ENCODE measurements at regions not wholly inside any gene's neighbourhood (a gene's known extent, or its start where the extent isn't known, plus 50 kb on each side); places are given as distances from the start of the nearest gene placed in this dataset.

DNA sequence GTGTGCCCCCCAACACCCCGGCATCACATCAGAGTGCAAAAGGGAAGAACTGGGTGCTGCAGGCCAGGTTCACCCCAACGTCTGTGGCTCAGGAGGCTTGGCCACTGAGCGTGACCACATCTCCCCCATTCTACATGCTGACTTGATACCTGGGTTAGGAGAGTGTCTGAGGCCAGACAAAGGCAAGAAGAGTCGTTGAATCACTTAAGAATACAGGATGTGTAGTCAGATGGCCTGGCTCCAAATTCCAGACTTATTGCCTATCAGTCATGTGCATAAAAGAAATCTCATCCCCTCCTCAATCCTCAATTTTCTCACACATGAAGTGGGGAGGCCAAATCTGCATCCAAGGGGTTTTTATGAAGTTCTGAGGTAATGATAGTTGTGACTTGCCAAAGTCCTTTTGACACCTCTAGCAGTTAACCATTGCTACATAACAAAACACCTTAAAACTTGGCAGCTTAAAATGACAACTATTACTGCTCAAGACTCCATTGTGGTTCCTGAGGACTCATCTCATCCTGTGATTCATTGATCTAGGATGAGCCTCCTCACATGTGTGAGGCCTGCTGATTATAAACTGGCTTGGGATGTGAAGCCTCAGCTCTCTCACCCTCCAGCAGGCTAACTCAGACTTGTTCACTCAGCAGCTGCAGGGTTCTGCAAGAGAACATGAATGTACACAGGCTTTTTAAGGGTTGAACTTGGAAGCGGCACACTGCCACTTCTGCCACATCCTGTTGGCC, 138.8 kb upstream of the TLE3 start:
- Histone ChIP-seq H2BK120ac (ENCODE audit: low read depth, low read length) (no peak overlapping the region), H2BK5ac (ENCODE audit: low read depth, low read length, poor library complexity, severe bottlenecking) (no peak overlapping the region), H2BK15ac (ENCODE audit: low read depth, low read length) (no peak overlapping the region), H3K9me3 (ENCODE audit: control insufficient read depth, insufficient read depth, low read length) (no peaks in the 10 kb centered on the region), H4K20me1 (ENCODE audit: insufficient read depth, low read length) (no peaks in the 10 kb centered on the region), H3K23ac (ENCODE audit: low read depth, low read length) (no peak overlapping the region), H4K8ac (ENCODE audit: low read depth in 2 of 2, low read length in 2 of 2) (no peak overlapping the region), H3K56ac (ENCODE audit: extremely low read depth, insufficient read depth, low read length) (no peak overlapping the region), H2AFZ (replicated peaks; ENCODE audit: low read length, poor library complexity) (no peak overlapping the region), H3K14ac (replicated peaks; ENCODE audit: low read depth, low read length) (no peak overlapping the region), H3K9me1 (ENCODE audit: insufficient read depth, low read length) (no peaks in the 10 kb centered on the region), H4K5ac (ENCODE audit: low read depth, low read length) (no peak overlapping the region), H3K9ac (ENCODE audit: low read depth, low read length) (no peak overlapping the region), H3K4me3 (ENCODE audit: insufficient read depth, low read depth, low read length) (no peak overlapping the region), H3K36me3 (ENCODE audit: control insufficient read depth, insufficient read depth, low read length) (no peaks in the 10 kb centered on the region), H3K27me3 (ENCODE audit: control insufficient read depth, insufficient read depth, low read length) (peaks cover 26% of the 10 kb centered on the region), H3K18ac (ENCODE audit: low read depth, low read length) (no peak overlapping the region), H2AK9ac (replicated peaks; ENCODE audit: low read depth, low read length, poor library complexity) (no peak overlapping the region), H3K4me2 (ENCODE audit: low read depth, low read length) (no peak overlapping the region), H3K4me1 (ENCODE audit: control insufficient read depth, insufficient read depth, low read length) (peaks cover 2% of the 10 kb centered on the region; the same call in 1 of the 2 replicates), H3K27ac (ENCODE audit: insufficient read depth, low read length) (no peak overlapping the region), H3K79me1 (ENCODE audit: low read depth in 1 of 2, low read length in 2 of 2) (no peaks in the 10 kb centered on the region), H4K91ac (ENCODE audit: insufficient read depth, low read depth, low read length) (no peak overlapping the region), H2AK5ac (ENCODE audit: low read depth, low read length) (no peak overlapping the region; the same call in 1 of the 2 replicates), H2BK20ac (ENCODE audit: low read depth, low read length) (no peak overlapping the region), H3K4ac (ENCODE audit: low read depth, low read length) (no peak overlapping the region)
- intact Hi-C loops (cut with micrococcal nuclease) (no loop called here), in situ Hi-C loops (cut with MboI; ENCODE audit: low sequenced_read_pairs) (no loop called here), dilution Hi-C loops (cut with HindIII; ENCODE audit: low sequenced_read_pairs, unreplicated experiment) (no loop called here)
- DNase-seq = peak; percentile 81
- ATAC-seq (ENCODE audit: low read depth) = peak; percentile 60; the same call in 1 of the 2 replicates
- CTCF ChIA-PET = no interaction called here
- POLR2A ChIA-PET (ENCODE audit: unreplicated experiment) = no interaction called here
- WGBS, 2 experiments (ENCODE audit: extremely low coverage in 2 of 2, insufficient read length in 1 of 2) = no CpG with 5 or more reads among the region's 5 CpGs
- no peak for TF ChIP-seq RCOR1 (IDR thresholded peaks at IDR 0.05; ENCODE audit: insufficient replicate concordance, low read length)
- TF ChIP-seq FOS (IDR thresholded peaks at IDR 0.05; ENCODE audit: low read depth, low read length) = no peak
- no peak for TF ChIP-seq MAZ (IDR thresholded peaks at IDR 0.05; ENCODE audit: borderline replicate concordance, low read depth, low read length)
- no peak for TF ChIP-seq CEBPB (IDR thresholded peaks at IDR 0.05; ENCODE audit: low read depth, low read length)
- TF ChIP-seq RAD21 (IDR thresholded peaks at IDR 0.05; ENCODE audit: low read length) = no peak
- no peak for TF ChIP-seq NFE2L2 (IDR thresholded peaks at IDR 0.05; ENCODE audit: low read depth, low read length)
- TF ChIP-seq RFX5 (IDR thresholded peaks at IDR 0.05; ENCODE audit: low read depth, low read length) = no peak
- TF ChIP-seq, protein P1, sequence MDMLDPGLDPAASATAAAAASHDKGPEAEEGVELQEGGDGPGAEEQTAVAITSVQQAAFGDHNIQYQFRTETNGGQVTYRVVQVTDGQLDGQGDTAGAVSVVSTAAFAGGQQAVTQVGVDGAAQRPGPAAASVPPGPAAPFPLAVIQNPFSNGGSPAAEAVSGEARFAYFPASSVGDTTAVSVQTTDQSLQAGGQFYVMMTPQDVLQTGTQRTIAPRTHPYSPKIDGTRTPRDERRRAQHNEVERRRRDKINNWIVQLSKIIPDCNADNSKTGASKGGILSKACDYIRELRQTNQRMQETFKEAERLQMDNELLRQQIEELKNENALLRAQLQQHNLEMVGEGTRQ (IDR thresholded peaks at IDR 0.05; ENCODE audit: low read depth, low read length) = no peak
- TF ChIP-seq POLR2A (IDR thresholded peaks at IDR 0.05; ENCODE audit: low read depth, low read length) = no peak
- no peak for TF ChIP-seq MAFK (IDR thresholded peaks at IDR 0.05; ENCODE audit: low read depth, low read length)
- no peak for TF ChIP-seq CTCF (conservative IDR thresholded peaks at IDR 0.05; ENCODE audit: low read depth, low read length)
- no peak for TF ChIP-seq CHD1 (IDR thresholded peaks at IDR 0.05; ENCODE audit: low read depth, low read length)
- TF ChIP-seq, protein P2, sequence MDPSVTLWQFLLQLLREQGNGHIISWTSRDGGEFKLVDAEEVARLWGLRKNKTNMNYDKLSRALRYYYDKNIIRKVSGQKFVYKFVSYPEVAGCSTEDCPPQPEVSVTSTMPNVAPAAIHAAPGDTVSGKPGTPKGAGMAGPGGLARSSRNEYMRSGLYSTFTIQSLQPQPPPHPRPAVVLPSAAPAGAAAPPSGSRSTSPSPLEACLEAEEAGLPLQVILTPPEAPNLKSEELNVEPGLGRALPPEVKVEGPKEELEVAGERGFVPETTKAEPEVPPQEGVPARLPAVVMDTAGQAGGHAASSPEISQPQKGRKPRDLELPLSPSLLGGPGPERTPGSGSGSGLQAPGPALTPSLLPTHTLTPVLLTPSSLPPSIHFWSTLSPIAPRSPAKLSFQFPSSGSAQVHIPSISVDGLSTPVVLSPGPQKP (IDR thresholded peaks at IDR 0.05; ENCODE audit: borderline replicate concordance, low read depth, low read length) = no peak
- no peak for TF ChIP-seq SMC3 (IDR thresholded peaks at IDR 0.05; ENCODE audit: low read depth, low read length)
- TF ChIP-seq BHLHE40 (IDR thresholded peaks at IDR 0.05; ENCODE audit: low read depth, low read length) = no peak
- no peak for TF ChIP-seq MXI1 (IDR thresholded peaks at IDR 0.05; ENCODE audit: borderline replicate concordance, low read depth, low read length)
- BruUV-seq (replicated peaks) = no TSS peak
